Skin of body (tissue), 1 donor: ENCODE measurements at regions not wholly inside any gene's neighbourhood (a gene's known extent, or its start where the extent isn't known, plus 50 kb on each side); places are given as distances from the start of the nearest gene placed in this dataset.

ENCODE experiments used
- DNase-seq: peaks from one replicate; lab custom pipeline; 2025; lab: John Stamatoyannopoulos, UW

GRCh38 chr11:19595840-19596751 is 116.5 kb upstream of the NAV2 start:
- no peak for DNase-seq

GRCh38 chr11:19595499-19595839 is 117.2 kb upstream of the NAV2 start:
- DNase-seq = no peak

GRCh38 chr11:19594326-19594725 is 118.3 kb upstream of the NAV2 start:
- no peak for DNase-seq

- no peak for DNase-seq
Measured at GRCh38 chr11:19592842-19593241, 119.8 kb upstream of the NAV2 start.

GRCh38 chr11:19589567-19590260 is 122.9 kb upstream of the NAV2 start:
- DNase-seq = no peak

GRCh38 chr11:19587979-19588378 is 124.7 kb upstream of the NAV2 start:
- DNase-seq = no peak

- DNase-seq = no peak
Measured at GRCh38 chr11:19580646-19581045, 132.0 kb upstream of the NAV2 start.

- DNase-seq = no peak
Measured at GRCh38 chr11:19579957-19580356, 132.7 kb upstream of the NAV2 start.

- no peak for DNase-seq
Measured at GRCh38 chr11:19578871-19579270, 133.8 kb upstream of the NAV2 start.

- peak; percentile 68 for DNase-seq
Measured at GRCh38 chr11:19577976-19578619, 134.5 kb upstream of the NAV2 start.

- peak; percentile 44 for DNase-seq
Measured at GRCh38 chr11:19577391-19577975, 135.2 kb upstream of the NAV2 start.

GRCh38 chr11:19576903-19577302 is 135.7 kb upstream of the NAV2 start:
- no peak for DNase-seq

GRCh38 chr11:19576054-19576453 is 136.6 kb upstream of the NAV2 start:
- DNase-seq = no peak

GRCh38 chr11:19574916-19575315 is 137.7 kb upstream of the NAV2 start:
- DNase-seq = no peak

- no peak for DNase-seq
Measured at GRCh38 chr11:19573666-19574065, 139.0 kb upstream of the NAV2 start.

- no peak for DNase-seq
Measured at GRCh38 chr11:19571906-19572305, 140.7 kb upstream of the NAV2 start.

- no peak for DNase-seq
Measured at GRCh38 chr11:19570889-19571288, 141.7 kb upstream of the NAV2 start.

- DNase-seq = no peak
Measured at GRCh38 chr11:19567996-19568395, 144.6 kb upstream of the NAV2 start.

- no peak for DNase-seq
Measured at GRCh38 chr11:19566583-19567379, 145.9 kb upstream of the NAV2 start.

- no peak for DNase-seq
Measured at GRCh38 chr11:19565639-19566038, 147.0 kb upstream of the NAV2 start.

GRCh38 chr11:19562156-19562555 is 150.5 kb upstream of the NAV2 start:
- no peak for DNase-seq
